ENCODE measurements at regions not wholly inside any gene's neighbourhood (a gene's known extent, or its start where the extent isn't known, plus 50 kb on each side); places are given as distances from the start of the nearest gene placed in this dataset.

DNA sequence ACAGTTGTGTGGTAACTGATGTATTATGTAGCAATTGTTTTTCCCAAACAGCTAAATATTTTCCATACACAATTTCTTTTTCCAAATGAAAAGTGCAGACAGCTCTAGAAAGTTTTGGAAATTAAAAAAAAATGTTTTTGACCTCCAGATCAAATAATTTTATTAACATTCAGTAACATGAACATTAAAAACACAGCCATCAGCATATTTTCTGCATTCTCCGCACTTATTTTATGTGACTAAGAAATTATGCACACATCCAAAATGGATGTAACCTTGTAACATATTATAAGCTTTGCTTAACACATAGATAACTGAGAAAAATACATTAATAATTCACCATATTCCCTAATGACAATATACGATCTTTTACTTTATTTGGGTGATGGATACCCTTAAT, 224.6 kb downstream of the VGLL3 start:
- TF ChIP-seq MXI1 (IDR thresholded peaks at IDR 0.05; ENCODE audit: borderline replicate concordance, low read depth, low read length): no peak
- no peak for TF ChIP-seq RFX5 (IDR thresholded peaks at IDR 0.05; ENCODE audit: low read depth, low read length)
- TF ChIP-seq FOS (IDR thresholded peaks at IDR 0.05; ENCODE audit: low read depth, low read length): no peak
